H1 (cell line): ENCODE measurements at regions not wholly inside any gene's neighbourhood (a gene's known extent, or its start where the extent isn't known, plus 50 kb on each side); places are given as distances from the start of the nearest gene placed in this dataset.

Source experiments
- CTCF ChIA-PET: fragments of 300-600 bp; sonication (Branson Sonifier 250); formaldehyde crosslinking; loops from one replicate; lab custom pipeline; 2021; ENCODE audit not compliant: partially characterized antibody; lab: Charles Lee
- POLR2A ChIA-PET: fragments of 300-600 bp; sonication (Branson Sonifier 250); formaldehyde crosslinking; loops from one replicate; lab custom pipeline; 2021; ENCODE audit warnings: inconsistent platforms; ENCODE audit not compliant: partially characterized antibody; lab: Charles Lee
- DNase-seq, 2 experiments: peaks; one replicate each; pipeline versions ENCODE4 v3.0.0 to v3.0.0-alpha.2; 2010 to 2022; ENCODE audit warnings: low spot score in 2 of 2, low read depth in 1 of 2, mixed read lengths in 1 of 2
- FAIRE-seq: peaks from 2 replicates; lab custom pipeline; 2011; peaks lifted over from hg19 to GRCh38; lab: Jason Lieb, UNC
- H2AFZ ChIP-seq: 2 replicates; pipeline ENCODE4 v1.8.1; 2012; ENCODE audit warnings: low read length, inconsistent platforms
- H2AK5ac ChIP-seq: 2 replicates; pipeline ENCODE4 v1.6.1; 2013; ENCODE audit warnings: low read depth, low read length
- H2BK120ac ChIP-seq: replicated peaks from 2 replicates; pipeline ENCODE3; 2013; ENCODE audit warnings: low read depth, low read length, inconsistent platforms
- H2BK12ac ChIP-seq: 2 replicates; pipeline ENCODE4 v1.6.1; 2013; ENCODE audit warnings: low read depth, low read length
- H2BK15ac ChIP-seq: 2 replicates; pipeline ENCODE4 v1.6.1; 2013; ENCODE audit warnings: low read length
- H2BK20ac ChIP-seq: 2 replicates; pipeline ENCODE4 v1.6.1; 2013; ENCODE audit warnings: low read length
- H2BK5ac ChIP-seq: 2 replicates; pipeline ENCODE4 v1.6.1; 2013; ENCODE audit warnings: low read depth, low read length
- H3K14ac ChIP-seq: 2 replicates; pipeline ENCODE4 v1.6.1; 2013; ENCODE audit warnings: inconsistent platforms; ENCODE audit not compliant: insufficient read length
- H3K18ac ChIP-seq: 2 replicates; pipeline ENCODE4 v1.6.1; 2013; ENCODE audit warnings: low read length; ENCODE audit errors: extremely low read depth
- H3K23ac ChIP-seq: 2 replicates; pipeline ENCODE4 v1.6.1; 2013; ENCODE audit warnings: inconsistent platforms; ENCODE audit not compliant: insufficient read length
- H3K23me2 ChIP-seq: 2 replicates; pipeline ENCODE4 v1.6.1; 2013; ENCODE audit warnings: low read depth, low read length
- H3K27ac ChIP-seq: 2 replicates; pipeline ENCODE4 v1.6.1; 2011; ENCODE audit warnings: low read depth, low read length, inconsistent platforms
- H3K27me3 ChIP-seq, 4 experiments: replicated peaks in 1 of 4; 1 replicate in 1 of 4; 2 replicates in 3 of 4; pipeline versions ENCODE4 v1.6.1 to v1.8.1; 2011 to 2013; ENCODE audit warnings: low read length in 3 of 4, mild to moderate bottlenecking in 3 of 4, inconsistent platforms in 2 of 4, mixed read lengths in 2 of 4, moderate library complexity in 1 of 4; ENCODE audit not compliant: control insufficient read depth in 3 of 4, insufficient read depth in 3 of 4; ENCODE audit errors: extremely low read depth in 1 of 4
- H3K36me3 ChIP-seq, 4 experiments: 2 replicates each; pipeline versions ENCODE4 v1.6.1 to v1.8.1; 2011 to 2013; ENCODE audit warnings: mild to moderate bottlenecking in 4 of 4, low read length in 3 of 4, moderate library complexity in 2 of 4, control low read depth in 1 of 4, inconsistent platforms in 1 of 4; ENCODE audit not compliant: insufficient read depth in 4 of 4, control insufficient read depth in 2 of 4
- H3K4ac ChIP-seq: replicated peaks from 2 replicates; pipeline ENCODE3; 2013; ENCODE audit warnings: low read length, low read depth, mixed read lengths, inconsistent platforms; ENCODE audit not compliant: insufficient read length
- H3K4me1 ChIP-seq, 4 experiments: replicated peaks in 1 of 4; 1 replicate in 1 of 4; 2 replicates in 3 of 4; pipeline versions ENCODE4 v1.6.1 to v1.8.1; 2011 to 2013; ENCODE audit warnings: low read length in 3 of 4, inconsistent platforms in 2 of 4, mixed read lengths in 1 of 4; ENCODE audit not compliant: insufficient read depth in 4 of 4, control insufficient read depth in 3 of 4
- H3K4me2 ChIP-seq, 2 experiments: 2 replicates each; pipeline versions ENCODE4 v1.6.1 to v1.8.1; 2011 to 2013; ENCODE audit warnings: low read depth in 2 of 2, low read length in 2 of 2, control low read depth in 1 of 2, inconsistent platforms in 1 of 2, mild to moderate bottlenecking in 1 of 2; ENCODE audit not compliant: insufficient read depth in 1 of 2
- H3K4me3 ChIP-seq, 4 experiments: fragments of 200-600, 300-600 bp in 1 of 4; sonication (generic), shearing (Covaris generic), sonication (Bioruptor Twin) in 1 of 4; 2 replicates each; pipeline versions ENCODE4 v1.5.1 to v1.8.1; 2011 to 2016; ENCODE audit warnings: low read length in 4 of 4, low read depth in 3 of 4, control low read depth in 2 of 4, inconsistent platforms in 2 of 4, mild to moderate bottlenecking in 2 of 4, mixed read lengths in 1 of 4, moderate library complexity in 1 of 4; ENCODE audit not compliant: insufficient read depth in 2 of 4; ENCODE audit errors: extremely low read depth in 1 of 4
- H3K56ac ChIP-seq: replicated peaks from 2 replicates; pipeline ENCODE3; 2013; ENCODE audit warnings: low read depth, mild to moderate bottlenecking, mixed read lengths, low read length, inconsistent platforms; ENCODE audit not compliant: insufficient read length
- H3K79me1 ChIP-seq: 2 replicates; pipeline ENCODE4 v1.6.1; 2013; ENCODE audit warnings: low read depth, low read length, control low read depth
- H3K79me2 ChIP-seq, 2 experiments: 2 replicates each; pipeline versions ENCODE4 v1.6.1 to v1.8.1; 2012 to 2013; ENCODE audit warnings: low read length in 2 of 2, mild to moderate bottlenecking in 2 of 2, inconsistent platforms in 1 of 2; ENCODE audit not compliant: insufficient read depth in 2 of 2, control insufficient read depth in 1 of 2
- H3K9ac ChIP-seq, 4 experiments: replicated peaks in 1 of 4; 1 replicate in 1 of 4; 2 replicates in 3 of 4; pipeline versions ENCODE4 v1.6.1 to v1.8.1; 2011 to 2013; ENCODE audit warnings: low read depth in 3 of 4, low read length in 3 of 4, control low read depth in 2 of 4, mild to moderate bottlenecking in 2 of 4, moderate library complexity in 2 of 4, inconsistent platforms in 1 of 4; ENCODE audit errors: extremely low read depth in 1 of 4
- H3K9me3 ChIP-seq, 2 experiments: 2 replicates each; pipeline versions ENCODE4 v1.6.1 to v1.8.1; 2012 to 2013; ENCODE audit warnings: mild to moderate bottlenecking in 2 of 2, moderate library complexity in 2 of 2, control low read depth in 1 of 2, inconsistent platforms in 1 of 2, low read depth in 1 of 2, low read length in 1 of 2, mixed read lengths in 1 of 2; ENCODE audit not compliant: insufficient read depth in 2 of 2
- H4K20me1 ChIP-seq, 2 experiments: replicated peaks in 1 of 2; 2 replicates each; pipeline versions ENCODE3 to v1.8.1; 2011 to 2013; ENCODE audit warnings: inconsistent platforms in 2 of 2, low read length in 2 of 2, mild to moderate bottlenecking in 1 of 2; ENCODE audit not compliant: insufficient read depth in 2 of 2, control insufficient read depth in 1 of 2
- H4K5ac ChIP-seq: 2 replicates; pipeline ENCODE4 v1.6.1; 2013; ENCODE audit warnings: low read length, low read depth, mixed read lengths, inconsistent platforms; ENCODE audit not compliant: insufficient read length
- H4K8ac ChIP-seq: 2 replicates; pipeline ENCODE4 v1.8.0; 2013; ENCODE audit warnings: mild to moderate bottlenecking, moderate library complexity, low read length, inconsistent platforms; ENCODE audit not compliant: insufficient read depth; ENCODE audit errors: extremely low read depth
- H4K91ac ChIP-seq: replicated peaks from 2 replicates; pipeline ENCODE3; 2013; ENCODE audit warnings: low read length, mixed read lengths, inconsistent platforms; ENCODE audit not compliant: insufficient read length
- ATF2 ChIP-seq: IDR thresholded peaks from 2 replicates; pipeline ENCODE4 v1.6.1; 2012; ENCODE audit warnings: low read length, inconsistent platforms
- KDM1A ChIP-seq: fragments of 200-600, 300-600 bp; sonication (generic); IDR thresholded peaks from 2 replicates; pipeline ENCODE4 v1.7.1; 2016; ENCODE audit warnings: mild to moderate bottlenecking, low read length, borderline replicate concordance
- SIRT6 ChIP-seq: IDR thresholded peaks from one replicate; pipeline ENCODE4 v1.7.1; 2012; ENCODE audit warnings: low read length, inconsistent platforms
- SRF ChIP-seq: IDR thresholded peaks from 2 replicates; pipeline ENCODE4 v1.6.1; 2011; ENCODE audit warnings: mild to moderate bottlenecking, low read depth, low read length, moderate library complexity
- WGBS, 2 experiments: shearing (Covaris generic) in 1 of 2; methylation state at CpG; one replicate each; pipeline versions ENCODE4 v1.1.6 to v1.1.7; 2013 to 2015; ENCODE audit warnings: low lambda C conversion rate in 2 of 2, mixed read lengths in 2 of 2, inconsistent platforms in 1 of 2, low coverage in 1 of 2, missing lambda C conversion rate in 1 of 2; ENCODE audit not compliant: insufficient replicate concordance in 2 of 2, insufficient coverage in 1 of 2, insufficient read length in 1 of 2; ENCODE audit errors: extremely low coverage in 1 of 2, missing lambda C conversion rate in 1 of 2; 5-methylcytosine and 5-hydroxymethylcytosine counted together

DNA sequence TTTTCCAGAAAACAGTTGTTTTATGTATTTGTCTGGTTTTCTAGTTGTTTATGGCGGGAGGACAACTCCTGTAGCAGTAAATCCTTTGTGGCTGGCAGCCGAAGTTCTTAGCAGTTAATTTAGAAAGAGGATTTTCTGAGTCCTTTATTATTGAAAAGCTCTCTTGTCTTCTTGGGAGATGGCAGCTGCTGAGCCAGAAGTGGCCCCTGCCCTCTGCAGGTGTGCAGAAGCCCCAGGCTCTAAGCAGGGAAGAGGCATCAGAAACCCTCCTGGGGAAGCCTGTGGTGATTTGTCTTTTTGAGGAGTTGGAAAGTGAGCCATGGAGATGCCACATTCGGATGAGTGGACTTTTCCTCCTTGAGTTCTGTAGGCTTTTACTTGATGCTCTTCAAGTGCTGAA lies 106.3 kb downstream of the GLRX3 start:
- no peaks in the 10 kb centered on the region for H3K36me3 ChIP-seq
- POLR2A ChIA-PET, result no interaction called here
- H4K8ac ChIP-seq, result no peak overlapping the region
- H3K56ac ChIP-seq, result no peak overlapping the region
- no peak overlapping the region for H3K4me2 ChIP-seq
- DNase-seq (no peak), FAIRE-seq (no peak)
- TF ChIP-seq SRF, result no peak
- no peak for TF ChIP-seq ATF2
- TF ChIP-seq SIRT6, result no peak
- TF ChIP-seq KDM1A, result no peak
- H4K91ac ChIP-seq, result no peak overlapping the region
- H2BK5ac ChIP-seq, result no peak overlapping the region
- H3K18ac ChIP-seq, result no peak overlapping the region
- no peak overlapping the region for H3K27ac ChIP-seq
- no peak overlapping the region for H3K23ac ChIP-seq
- no peak overlapping the region for H2BK120ac ChIP-seq
- H3K27me3 ChIP-seq, result no peaks in the 10 kb centered on the region
- H4K20me1 ChIP-seq, result no peaks in the 10 kb centered on the region
- H4K5ac ChIP-seq, result no peak overlapping the region
- no peaks in the 10 kb centered on the region for H3K4me1 ChIP-seq
- H3K9ac ChIP-seq, result no peak overlapping the region
- CTCF ChIA-PET, result interaction anchor here (0.6 to 2.2 kb wide), 2 partner anchors 14 to 33 kb away, joined by 3 to 6 read pairs; no protein-coding TSS in a partner anchor
- no peak overlapping the region for H2AK5ac ChIP-seq
- H2BK15ac ChIP-seq, result no peak overlapping the region
- H2AFZ ChIP-seq, result no peak overlapping the region
- H3K79me2 ChIP-seq, result no peaks in the 10 kb centered on the region
- H2BK20ac ChIP-seq, result no peak overlapping the region
- H3K79me1 ChIP-seq, result no peaks in the 10 kb centered on the region
- H2BK12ac ChIP-seq, result no peak overlapping the region
- no peak overlapping the region for H3K4ac ChIP-seq
- no peak overlapping the region for H3K4me3 ChIP-seq
- whole genome bisulfite sequencing, 2 experiments, result 70% methylated on average over 3 of the region's 3 CpGs; no CpG with 5 or more reads in 1 of the 2 experiments
- H3K14ac ChIP-seq, result no peak overlapping the region
- H3K23me2 ChIP-seq, result no peaks in the 10 kb centered on the region
- peaks cover 2 to 9% of the 10 kb centered on the region in 2 experiments; a peak in 2 of 4 replicates for H3K9me3 ChIP-seq
